ENCODE measurements at regions not wholly inside any gene's neighbourhood (a gene's known extent, or its start where the extent isn't known, plus 50 kb on each side); places are given as distances from the start of the nearest gene placed in this dataset.
"Not testable (repeated sequence)": the region's sequence is repeated elsewhere in the genome, so short reads cannot be mapped to it uniquely, and the experiment has no call there.

GRCh38 chr1:3992103-3992556 lies 92.1 kb upstream of the C1orf174 start:
- DNase-seq (ENCODE audit: low read depth) = no peak
- no peak for TF ChIP-seq CTCF (conservative IDR thresholded peaks at IDR 0.05; ENCODE audit: low read depth, low read length)

GRCh38 chr1:3992746-3993145 lies 92.7 kb upstream of the C1orf174 start:
- DNase-seq (ENCODE audit: low read depth) = no peak
- TF ChIP-seq CTCF (conservative IDR thresholded peaks at IDR 0.05; ENCODE audit: low read depth, low read length) = no peak
- H3K4me3 ChIP-seq (ENCODE audit: low read length) = no peak overlapping the region

More at GRCh38 chr1:3992103-3992556, 92.1 kb upstream of the C1orf174 start:
- no peak overlapping the region for H3K4me3 ChIP-seq (ENCODE audit: low read length)

- no peak for DNase-seq (ENCODE audit: low read depth)
- TF ChIP-seq CTCF (conservative IDR thresholded peaks at IDR 0.05; ENCODE audit: low read depth, low read length) = no peak
- no peak overlapping the region for H3K4me3 ChIP-seq (ENCODE audit: low read length)
These were observed 93.7 kb upstream of the C1orf174 start for GRCh38 chr1:3993619-3994375.

- no peak overlapping the region for H3K4me3 ChIP-seq (ENCODE audit: low read length)
- no peak for TF ChIP-seq CTCF (conservative IDR thresholded peaks at IDR 0.05; ENCODE audit: low read depth, low read length)
- no peak for DNase-seq (ENCODE audit: low read depth)
These were observed 95.2 kb upstream of the C1orf174 start for GRCh38 chr1:3995141-3995780.

GRCh38 chr1:3996846-3997705 lies 97.0 kb upstream of the C1orf174 start:
- no peak for DNase-seq (ENCODE audit: low read depth)
- TF ChIP-seq CTCF (conservative IDR thresholded peaks at IDR 0.05; ENCODE audit: low read depth, low read length) = no peak
- no peak overlapping the region for H3K4me3 ChIP-seq (ENCODE audit: low read length)

GRCh38 chr1:3998086-3998485 lies 98.0 kb upstream of the C1orf174 start:
- TF ChIP-seq CTCF (conservative IDR thresholded peaks at IDR 0.05; ENCODE audit: low read depth, low read length) = no peak
- H3K4me3 ChIP-seq (ENCODE audit: low read length) = no peak overlapping the region
- no peak for DNase-seq (ENCODE audit: low read depth)

GRCh38 chr1:3999514-3999913 lies 99.4 kb upstream of the C1orf174 start:
- not testable (repeated sequence) for DNase-seq (ENCODE audit: low read depth); H3K4me3 ChIP-seq (ENCODE audit: low read length)
